HG03108 (cell line): ENCODE measurements at regions not wholly inside any gene's neighbourhood (a gene's known extent, or its start where the extent isn't known, plus 50 kb on each side); places are given as distances from the start of the nearest gene placed in this dataset.
"Not testable (repeated sequence)": the region's sequence is repeated elsewhere in the genome, so short reads cannot be mapped to it uniquely, and the experiment has no call there.

Experiments
- ATAC-seq: cut with Tn5 transposase; IDR thresholded peaks from one replicate; pipeline ENCODE4 v1.9.1; 2021; ENCODE audit warnings: moderate library complexity; ENCODE audit not compliant: unreplicated experiment

GRCh38 chr16:13613165-13613564 is 306.8 kb upstream of the ERCC4 start:
- no peak for ATAC-seq

GRCh38 chr16:13621639-13622038 is 298.3 kb upstream of the ERCC4 start:
- no peak for ATAC-seq

- ATAC-seq: no peak
These were observed 291.8 kb upstream of the ERCC4 start for GRCh38 chr16:13628156-13628555.

GRCh38 chr16:13629704-13630103 is 290.2 kb upstream of the ERCC4 start:
- no peak for ATAC-seq

GRCh38 chr16:13630374-13630773 is 289.6 kb upstream of the ERCC4 start:
- no peak for ATAC-seq

- ATAC-seq: no peak
These were observed 288.7 kb upstream of the ERCC4 start for GRCh38 chr16:13631213-13631767.

GRCh38 chr16:13631916-13632315 is 288.0 kb upstream of the ERCC4 start:
- ATAC-seq: no peak

GRCh38 chr16:13632504-13632903 is 287.4 kb upstream of the ERCC4 start:
- not testable (repeated sequence) for ATAC-seq

- ATAC-seq: no peak
These were observed 286.5 kb upstream of the ERCC4 start for GRCh38 chr16:13633391-13633861.

GRCh38 chr16:13634253-13634652 is 285.7 kb upstream of the ERCC4 start:
- no peak for ATAC-seq

GRCh38 chr16:13634959-13635358 is 285.0 kb upstream of the ERCC4 start:
- ATAC-seq: no peak

GRCh38 chr16:13638218-13638617 is 281.7 kb upstream of the ERCC4 start:
- ATAC-seq: no peak

- no peak for ATAC-seq
These were observed 276.5 kb upstream of the ERCC4 start for GRCh38 chr16:13643412-13643811.

GRCh38 chr16:13645601-13646245 is 274.2 kb upstream of the ERCC4 start:
- no peak for ATAC-seq

GRCh38 chr16:13660807-13661206 is 259.1 kb upstream of the ERCC4 start:
- no peak for ATAC-seq

GRCh38 chr16:13665876-13666275 is 254.1 kb upstream of the ERCC4 start:
- no peak for ATAC-seq

- no peak for ATAC-seq
These were observed 247.8 kb upstream of the ERCC4 start for GRCh38 chr16:13672196-13672595.

- no peak for ATAC-seq
These were observed 239.7 kb upstream of the ERCC4 start for GRCh38 chr16:13680021-13680889.

- ATAC-seq: no peak
These were observed 235.0 kb upstream of the ERCC4 start for GRCh38 chr16:13684819-13685563.

- ATAC-seq: no peak
These were observed 223.9 kb upstream of the ERCC4 start for GRCh38 chr16:13696017-13696416.

- no peak for ATAC-seq
These were observed 222.9 kb upstream of the ERCC4 start for GRCh38 chr16:13697013-13697412.
